ENCODE measurements at regions not wholly inside any gene's neighbourhood (a gene's known extent, or its start where the extent isn't known, plus 50 kb on each side); places are given as distances from the start of the nearest gene placed in this dataset.

- Histone ChIP-seq H3K4me1 (replicated peaks in 1 of 2; ENCODE audit: control insufficient read depth in 2 of 2, insufficient read depth in 2 of 2, low read length in 2 of 2) (no peaks in the 10 kb centered on the region), H3K9me1 (ENCODE audit: control insufficient read depth, insufficient read depth, low read length) (no peaks in the 10 kb centered on the region), H2AFZ (ENCODE audit: low read depth, low read length) (no peak overlapping the region), H3K36me3 (ENCODE audit: control insufficient read depth, insufficient read depth, low read length) (no peaks in the 10 kb centered on the region), H3K27ac (ENCODE audit: extremely low read depth, low read depth, low read length) (no peak overlapping the region), H3K79me2 (ENCODE audit: control insufficient read depth, insufficient read depth, low read length) (no peaks in the 10 kb centered on the region), H4K20me1 (replicated peaks; ENCODE audit: control insufficient read depth, insufficient read depth, low read length) (no peaks in the 10 kb centered on the region), H3K27me3 (ENCODE audit: control insufficient read depth in 2 of 2, insufficient read depth in 2 of 2, low read length in 2 of 2) (peaks cover 11 to 17% of the 10 kb centered on the region in 2 experiments), H3K4me2 (ENCODE audit: insufficient read depth, low read length) (no peak overlapping the region), H3K9me3 (replicated peaks; ENCODE audit: control insufficient read depth, insufficient read depth, low read depth, low read length) (no peaks in the 10 kb centered on the region; the same call in 1 of the 2 replicates), H3K9ac (ENCODE audit: insufficient read depth in 1 of 2, low read depth in 2 of 2, low read length in 2 of 2) (no peak overlapping the region), H3K4me3 (no peak overlapping the region)
- in situ Hi-C loops (cut with MboI) (loop anchor here (5.0 kb wide), 1 partner anchor 650 kb away; no protein-coding TSS in a partner anchor), intact Hi-C loops (cut with micrococcal nuclease) (loop anchor here (2.0 to 10.0 kb wide), 6 partner anchors 60 to 897 kb away; no protein-coding TSS in a partner anchor)
- WGBS (ENCODE audit: insufficient coverage, low coverage, missing lambda C conversion rate): 5% methylated on average over 10 of the region's 10 CpGs
- DNase-seq (ENCODE audit: extremely low read depth in 1 of 4, low spot score in 3 of 4) (no peak), ATAC-seq (no peak), FAIRE-seq (no peak)
- no peak for TF ChIP-seq RBFOX2 (IDR thresholded peaks at IDR 0.05; ENCODE audit: low read depth, low read length)
- no peak for TF ChIP-seq HNRNPH1 (optimal IDR thresholded peaks at IDR 0.05; ENCODE audit: low read depth, low read length)
- no peak for TF ChIP-seq ZBTB2 (IDR thresholded peaks at IDR 0.05)
- no peak for TF ChIP-seq PPARD (CRISPR knock-in tag; IDR thresholded peaks at IDR 0.05)
- TF ChIP-seq ETS2 (tag; IDR thresholded peaks at IDR 0.05; ENCODE audit: borderline replicate concordance, poor library complexity, severe bottlenecking): no peak
- TF ChIP-seq ARNT (IDR thresholded peaks at IDR 0.05): no peak
- TF ChIP-seq SAP30 (IDR thresholded peaks at IDR 0.05; ENCODE audit: borderline replicate concordance, insufficient read depth, low read depth, low read length, poor library complexity, severe bottlenecking): no peak
- TF ChIP-seq SAFB (IDR thresholded peaks at IDR 0.05; ENCODE audit: borderline replicate concordance, low read depth, low read length): no peak
- no peak for TF ChIP-seq CUX1 (CRISPR knock-in tag; IDR thresholded peaks at IDR 0.05)
- CTCF ChIA-PET (ENCODE audit: low intra/inter-chr PET ratio): interaction anchor here (0.6 to 6.0 kb wide), 12 partner anchors 57 to 727 kb away, joined by 3 to 53 read pairs (median 4); no protein-coding TSS in a partner anchor
- BruUV-seq (replicated peaks): no TSS peak
- POLR2A ChIA-PET: interaction anchor here (0.7 to 1.4 kb wide), 5 partner anchors 11 to 648 kb away, joined by 3 to 5 read pairs (median 4); no protein-coding TSS in a partner anchor
These were observed 127.7 kb downstream of the ALDH8A1 start for GRCh38 chr6:134821928-134822864.
